NCI-H345 (cell line): ENCODE measurements at regions not wholly inside any gene's neighbourhood (a gene's known extent, or its start where the extent isn't known, plus 50 kb on each side); places are given as distances from the start of the nearest gene placed in this dataset.
"Not testable (repeated sequence)": the region's sequence is repeated elsewhere in the genome, so short reads cannot be mapped to it uniquely, and the experiment has no call there.

ENCODE experiments used
- DNase-seq: peaks from one replicate; lab custom pipeline; 2025; lab: John Stamatoyannopoulos, UW

DNA sequence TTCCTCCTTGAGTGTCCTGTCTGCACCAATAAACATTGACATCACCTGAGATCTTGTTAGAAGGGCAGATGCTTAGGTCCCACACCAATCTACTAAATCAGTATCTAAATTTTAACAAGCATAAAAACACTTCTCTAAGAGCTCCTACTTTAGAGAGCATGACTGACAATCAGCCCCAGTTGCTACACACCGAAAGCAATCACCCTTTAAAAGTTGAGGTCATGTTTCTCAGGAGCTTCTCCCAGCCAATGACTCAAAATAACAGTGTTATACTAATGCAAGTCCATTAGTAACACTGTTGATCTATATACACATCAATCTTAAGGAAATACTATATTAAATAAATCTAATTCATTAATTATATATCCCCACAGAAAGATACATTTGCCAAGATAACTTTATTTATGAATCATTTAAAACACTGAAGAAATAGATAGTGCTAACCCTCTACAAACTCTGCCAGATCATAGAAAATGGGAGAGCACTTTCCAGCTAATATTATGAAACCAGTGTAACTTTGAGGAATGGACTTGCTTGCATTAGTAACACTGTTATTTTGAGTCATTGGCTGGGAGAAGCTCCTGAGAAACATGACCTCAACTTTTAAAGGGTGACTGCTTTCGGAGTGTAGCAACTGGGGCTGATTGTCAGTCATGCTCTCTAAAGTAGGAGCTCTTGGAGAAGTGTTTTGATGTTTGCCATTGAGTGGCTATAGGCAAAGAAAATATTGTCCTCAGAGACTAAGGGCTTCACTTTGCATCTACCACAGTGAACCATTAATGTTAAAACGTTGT is 109.8 kb upstream of the HDX start:
- no peak for DNase-seq

DNA sequence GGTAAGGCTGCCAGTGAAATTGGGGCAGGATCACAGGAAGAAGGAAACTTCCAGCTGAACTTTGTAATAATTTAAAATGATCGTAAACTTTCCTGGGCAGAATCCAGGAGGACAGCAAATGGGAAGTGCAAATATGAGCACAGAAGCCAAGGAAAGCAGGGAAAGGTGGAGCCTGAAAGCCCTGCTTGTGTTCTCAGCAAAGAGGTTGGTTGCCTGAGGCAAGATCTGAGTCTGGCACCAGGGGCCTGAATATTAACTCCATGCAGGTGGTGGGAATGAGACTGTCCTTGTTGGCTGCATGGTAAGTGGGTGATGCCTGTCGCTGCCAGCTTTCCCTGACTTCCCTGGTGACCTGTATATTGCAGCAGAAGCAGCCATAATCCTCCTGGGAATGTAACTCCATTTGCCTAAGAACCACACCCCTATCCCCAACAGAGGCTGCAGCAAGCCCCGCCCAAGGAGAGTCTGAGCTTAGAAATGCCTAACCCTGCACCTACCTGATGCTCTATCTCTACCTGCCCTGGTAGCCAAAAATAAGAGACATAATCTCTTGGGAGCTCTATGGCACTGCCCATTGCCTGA is 132.0 kb upstream of the HDX start:
- no peak for DNase-seq

DNA sequence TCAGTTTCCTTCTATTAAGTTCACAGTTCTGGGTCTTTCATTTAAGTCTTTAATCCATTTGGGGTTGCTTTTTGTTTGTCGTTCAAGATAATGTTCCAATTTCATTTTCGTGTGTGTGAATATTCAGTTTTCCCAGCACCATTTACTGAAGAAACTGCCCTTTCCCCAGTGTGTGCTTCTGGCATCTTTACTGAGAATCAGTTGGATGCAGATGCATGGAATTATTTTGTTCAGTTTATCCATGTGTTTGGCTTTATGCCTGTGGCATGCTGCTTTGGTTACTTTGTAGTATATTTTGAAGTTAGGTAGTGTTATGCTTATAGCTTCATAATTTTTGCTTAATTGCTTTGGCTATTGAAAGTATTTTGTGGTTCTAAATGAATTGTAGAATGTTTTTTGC is 163.8 kb upstream of the HDX start:
- no peak for DNase-seq

DNA sequence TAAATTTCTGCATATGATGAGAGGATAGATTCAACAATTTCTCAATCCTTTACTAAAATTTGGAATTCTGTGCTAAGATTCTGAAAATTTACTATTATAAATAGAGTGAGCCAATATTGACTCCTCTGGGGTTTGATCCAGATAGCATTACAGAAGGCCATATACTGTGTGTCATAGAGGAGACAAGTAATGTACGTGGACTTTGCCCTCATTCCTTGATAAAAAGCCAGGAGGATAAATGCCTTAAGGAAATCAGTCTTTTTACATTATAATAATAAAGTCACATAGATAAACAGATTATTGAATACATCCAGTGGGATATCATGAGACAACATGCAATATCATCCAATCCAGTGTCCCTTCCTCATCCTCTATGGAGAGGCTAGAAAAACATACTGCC is 188.0 kb upstream of the HDX start:
- no peak for DNase-seq

DNA sequence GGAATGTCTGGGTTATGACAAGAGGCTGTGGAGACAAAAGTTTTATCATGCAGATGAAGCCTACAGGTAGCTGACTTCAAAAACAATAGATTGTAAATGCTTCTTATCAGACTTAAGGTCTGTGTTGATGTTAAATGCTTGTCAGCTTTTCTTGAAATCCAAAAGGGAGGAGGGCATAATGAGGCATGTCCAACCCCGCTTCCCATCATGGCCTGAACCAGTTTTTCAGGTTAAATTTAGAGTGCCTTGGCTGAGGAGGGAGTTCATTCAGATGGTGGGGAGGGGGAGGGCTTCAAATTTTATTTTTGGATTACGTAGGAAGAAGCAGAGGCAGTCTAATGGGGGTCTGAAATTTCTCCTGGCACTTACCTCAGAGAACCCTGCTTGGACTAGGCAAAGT is 207.7 kb upstream of the HDX start:
- DNase-seq, result no peak

DNA sequence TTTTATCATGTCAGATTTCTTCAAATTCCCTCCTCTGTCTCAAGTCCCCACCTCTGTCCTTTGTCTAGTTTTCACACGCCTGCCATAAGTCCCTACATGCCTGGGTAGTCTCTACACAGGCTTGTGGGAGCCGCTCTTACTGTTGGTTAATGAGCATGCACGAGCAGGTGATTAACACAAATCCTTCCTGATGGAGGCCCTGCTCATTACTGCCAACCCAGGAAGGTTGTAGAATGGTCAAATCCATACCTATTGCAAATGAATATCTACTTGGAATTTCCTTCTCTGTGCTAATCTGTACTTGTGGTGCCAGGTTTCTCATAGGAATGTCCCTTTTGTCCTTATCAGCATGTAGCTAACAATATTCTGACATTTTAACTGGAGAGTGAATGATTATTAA is 208.4 kb upstream of the HDX start:
- DNase-seq, result no peak

DNA sequence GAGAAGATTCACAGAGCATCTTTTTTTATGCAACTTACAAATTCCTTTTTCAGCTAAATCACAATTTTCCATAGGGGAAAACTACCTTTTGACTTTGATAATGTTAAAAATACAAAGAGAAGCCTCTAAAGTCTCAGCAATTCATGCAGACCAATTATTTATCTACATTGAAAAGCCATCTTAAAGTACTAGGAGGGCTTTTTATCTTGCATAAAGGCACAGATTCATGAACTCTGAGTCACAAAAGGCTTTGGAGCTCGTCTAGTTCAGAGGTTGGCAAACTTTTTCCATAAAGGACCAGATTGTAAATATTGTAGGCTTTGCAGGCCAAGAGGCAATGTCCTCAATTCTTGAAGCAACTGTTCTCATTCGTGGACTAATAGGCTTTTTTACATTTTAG is 210.4 kb upstream of the HDX start:
- no peak for DNase-seq

DNA sequence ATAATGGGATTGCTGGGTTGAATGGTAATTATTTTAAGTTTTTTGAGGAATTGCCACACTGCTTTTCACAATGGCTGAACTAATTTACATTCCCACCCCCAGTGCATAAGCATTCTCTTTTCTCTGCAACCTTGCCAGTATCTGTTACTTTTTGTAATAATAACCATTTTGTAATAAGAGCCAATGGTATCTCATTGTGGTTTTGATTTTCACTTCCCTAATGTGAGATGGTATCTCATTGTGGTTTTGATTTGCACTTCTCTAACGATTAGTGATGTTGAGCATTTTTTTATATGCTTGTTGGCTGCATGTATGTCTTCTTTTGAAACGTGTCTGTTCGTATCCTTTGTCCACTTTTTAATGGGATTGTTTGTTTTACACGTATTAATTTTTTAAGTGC is 213.1 kb upstream of the HDX start:
- no peak for DNase-seq

DNA sequence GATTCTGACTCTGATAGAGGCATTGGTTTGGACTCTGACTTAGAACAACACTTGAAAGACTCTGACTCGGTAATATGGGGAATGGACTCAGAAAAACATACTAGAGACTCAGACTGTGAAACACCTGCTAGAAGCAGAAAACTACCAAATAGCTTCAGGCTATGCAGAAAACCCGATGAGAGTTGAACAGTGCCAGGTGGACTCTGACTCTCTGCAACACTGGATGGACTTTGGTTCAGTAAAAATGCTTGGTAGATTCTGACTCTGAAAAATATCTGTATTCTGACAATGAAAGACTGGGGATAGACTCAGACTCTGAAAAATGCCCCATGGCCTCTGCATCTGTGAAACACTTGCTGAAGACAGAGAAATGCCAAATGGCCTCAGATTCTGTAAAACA is 215.1 kb upstream of the HDX start:
- no peak for DNase-seq

DNA sequence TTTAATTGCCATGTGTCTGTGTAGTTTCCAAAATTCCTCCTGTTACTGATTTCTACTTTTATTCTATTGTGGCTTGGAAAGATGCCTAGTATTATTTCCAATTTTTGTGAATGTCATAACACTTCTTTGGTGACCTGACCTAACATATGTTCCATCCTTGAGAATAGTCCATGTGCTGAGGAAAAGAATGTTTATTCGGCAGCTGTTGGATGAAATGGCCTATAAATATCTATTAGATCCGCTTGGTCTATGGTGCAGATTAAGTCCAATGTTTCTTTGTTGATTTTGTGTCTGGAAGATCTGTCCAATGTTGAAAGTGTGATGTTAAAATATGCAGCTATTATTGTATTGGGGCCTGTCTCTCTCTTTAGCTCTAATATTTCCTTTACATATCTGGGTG is 219.2 kb upstream of the HDX start:
- no peak for DNase-seq

DNA sequence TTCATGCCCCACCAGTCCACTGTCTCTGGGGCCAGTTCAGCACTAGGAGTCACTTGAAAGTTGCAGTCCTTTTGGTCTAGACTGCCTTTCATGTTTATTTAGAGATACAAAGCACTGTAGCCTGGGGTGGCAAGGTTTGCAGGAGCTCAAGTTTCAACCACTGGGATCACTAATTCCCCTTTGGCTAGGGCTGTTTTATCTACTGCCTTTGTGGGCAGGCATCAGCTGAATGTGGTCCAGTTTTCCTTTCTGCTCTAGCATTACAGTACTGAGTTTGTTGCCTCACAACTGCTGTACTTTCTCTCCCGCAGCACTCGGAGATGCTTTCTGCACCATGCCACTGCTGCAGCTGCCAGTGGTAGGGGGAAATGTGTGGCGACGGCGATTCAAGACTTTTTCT is 222.3 kb upstream of the HDX start:
- no peak for DNase-seq

DNA sequence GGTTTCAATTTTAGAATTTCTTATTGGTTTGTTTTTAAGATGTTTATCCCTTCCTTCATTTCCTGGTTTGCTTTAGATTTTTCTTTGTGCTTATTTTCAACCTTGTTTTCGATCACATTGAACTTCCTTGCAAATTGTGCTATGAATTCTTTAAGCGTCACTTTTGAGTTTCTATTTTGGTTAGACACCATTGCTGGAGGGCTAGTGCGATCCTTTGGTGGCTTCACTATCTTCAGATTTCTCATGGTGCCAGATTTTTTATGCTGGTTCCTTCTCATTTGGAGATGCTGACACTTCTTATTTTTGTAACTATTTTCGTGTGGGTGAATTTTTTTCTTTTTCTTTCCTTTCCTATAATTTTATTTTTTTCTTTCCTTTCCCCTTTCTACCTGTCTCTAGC is 227.2 kb upstream of the HDX start:
- no peak for DNase-seq

DNA sequence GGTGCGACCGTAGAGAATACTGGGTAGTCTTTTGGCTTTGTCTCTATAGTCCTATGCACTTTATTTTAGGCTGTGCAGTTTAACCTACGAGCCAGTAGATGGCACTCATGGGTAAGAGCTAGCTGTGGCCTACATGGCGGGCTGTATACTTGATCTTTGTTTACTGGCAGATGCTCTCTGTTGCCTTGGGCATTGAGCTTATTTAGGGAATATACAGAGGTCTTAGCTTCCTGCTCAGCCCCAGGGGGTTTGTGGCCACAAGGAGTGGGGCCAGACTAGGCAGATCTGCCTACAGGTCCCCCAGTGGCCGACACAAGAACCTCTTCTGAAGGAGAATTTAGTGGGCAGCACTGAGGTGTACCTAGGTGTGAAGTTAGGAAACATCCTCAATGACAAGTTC is 227.6 kb upstream of the HDX start:
- peak; percentile 8 for DNase-seq

DNA sequence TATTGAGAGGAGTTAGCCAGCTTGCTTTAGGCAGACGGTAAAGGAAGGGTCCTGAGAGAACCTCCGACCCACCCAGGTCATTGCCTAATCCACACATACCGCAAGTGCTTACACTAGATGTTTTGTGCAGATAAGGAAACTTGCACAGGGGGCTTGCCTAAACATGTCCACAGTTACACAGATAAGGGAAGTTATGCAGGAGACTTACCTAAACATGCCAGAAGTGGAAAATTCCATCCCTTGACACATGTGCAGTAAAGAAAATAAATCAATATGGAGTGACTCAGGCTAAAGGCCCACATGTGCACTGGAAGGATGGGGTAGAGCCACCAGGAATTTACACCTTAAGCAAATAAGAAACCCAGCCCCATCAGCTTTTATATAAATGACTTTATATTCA is 232.8 kb upstream of the HDX start:
- no peak for DNase-seq

DNA sequence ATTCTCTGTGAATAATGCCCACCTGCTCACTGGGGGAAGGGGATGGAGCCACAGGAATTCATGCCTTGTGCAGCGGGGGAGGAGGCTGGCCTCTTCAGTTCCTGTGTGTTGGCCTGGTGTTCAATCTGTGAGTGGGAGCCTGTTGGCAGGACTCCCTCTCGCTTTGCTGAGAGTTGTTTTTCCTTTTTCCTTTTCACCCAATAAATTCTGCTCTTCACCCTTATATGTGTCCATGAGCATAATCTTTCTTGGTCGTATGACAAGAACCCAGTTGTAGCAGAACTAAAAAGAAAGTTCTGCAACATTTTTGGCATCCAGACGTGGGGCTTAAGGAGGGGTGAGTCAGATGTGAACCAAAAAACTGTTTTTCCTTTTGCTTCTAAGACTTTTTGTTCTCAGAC is 235.2 kb upstream of the HDX start:
- no peak for DNase-seq

DNA sequence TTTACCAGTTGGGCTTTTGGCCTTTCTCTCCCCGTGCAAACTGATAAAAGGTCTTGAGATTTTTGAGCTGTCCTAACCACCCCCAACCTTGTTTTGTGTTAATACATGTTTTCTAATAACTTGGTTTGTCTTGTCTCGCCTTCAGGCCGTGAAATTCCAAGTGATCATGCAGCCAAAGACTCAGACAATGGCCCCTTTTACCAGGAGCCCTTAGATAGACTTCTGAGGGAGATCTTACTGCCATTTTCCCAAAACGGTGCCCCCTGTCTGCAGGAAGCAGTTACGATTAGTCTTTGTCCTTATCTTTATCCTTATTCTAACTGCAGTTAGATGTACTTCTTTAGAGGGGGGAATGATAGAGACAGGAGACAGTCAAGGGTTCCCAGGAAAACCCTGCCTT is 245.3 kb upstream of the HDX start:
- DNase-seq, result no peak

DNA sequence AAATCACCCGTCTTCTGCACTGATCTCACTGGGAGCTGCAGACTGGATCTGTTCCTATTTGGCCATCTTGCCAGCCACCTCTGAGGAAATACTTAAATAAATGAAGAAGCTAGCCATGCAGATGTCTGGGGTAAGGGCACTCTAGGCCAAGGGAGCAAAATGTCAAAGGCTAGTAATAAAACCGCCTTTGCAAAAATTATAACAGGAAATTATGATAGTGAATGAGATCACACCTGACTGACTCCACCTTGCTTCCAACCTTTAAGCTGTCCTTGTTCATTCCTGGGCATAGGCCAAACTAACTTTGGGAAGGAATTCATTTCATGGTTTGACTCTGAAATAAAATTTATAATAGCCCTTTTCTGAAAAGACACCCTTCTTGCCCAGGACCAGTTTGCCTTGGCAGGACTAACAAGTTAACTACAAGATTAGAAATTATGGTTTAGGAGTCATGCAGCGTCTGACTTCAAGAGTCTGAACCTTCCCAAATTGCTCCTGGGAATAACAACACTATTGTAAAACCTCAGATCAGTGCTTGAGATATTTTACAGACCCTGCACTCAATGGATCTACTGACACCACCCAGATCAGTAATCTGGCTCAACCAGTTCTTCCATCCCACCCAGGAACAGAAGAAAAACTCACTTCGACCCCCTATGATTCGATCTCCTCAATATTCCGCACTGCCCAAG is 246.9 kb upstream of the HDX start:
- DNase-seq, result no peak

DNA sequence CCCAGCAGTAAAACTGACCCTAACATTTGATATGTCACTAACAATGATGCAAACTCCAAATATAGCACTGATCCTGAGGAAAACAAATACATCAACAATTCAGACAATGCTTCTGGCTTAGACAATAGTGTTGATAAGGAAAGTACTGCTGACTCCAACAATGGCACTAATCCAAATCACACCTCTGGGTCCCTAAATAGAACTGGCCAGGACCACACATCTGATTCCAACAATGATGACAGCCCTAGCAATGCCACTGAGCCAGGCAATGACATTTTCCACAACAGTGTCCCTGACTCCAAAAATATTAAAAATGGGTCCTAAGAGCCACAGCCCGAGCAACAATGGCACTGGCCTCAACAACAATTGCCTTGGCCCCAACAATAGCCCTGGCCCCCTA is 243.1 kb upstream of the APOOL start:
- DNase-seq, result no peak

DNA sequence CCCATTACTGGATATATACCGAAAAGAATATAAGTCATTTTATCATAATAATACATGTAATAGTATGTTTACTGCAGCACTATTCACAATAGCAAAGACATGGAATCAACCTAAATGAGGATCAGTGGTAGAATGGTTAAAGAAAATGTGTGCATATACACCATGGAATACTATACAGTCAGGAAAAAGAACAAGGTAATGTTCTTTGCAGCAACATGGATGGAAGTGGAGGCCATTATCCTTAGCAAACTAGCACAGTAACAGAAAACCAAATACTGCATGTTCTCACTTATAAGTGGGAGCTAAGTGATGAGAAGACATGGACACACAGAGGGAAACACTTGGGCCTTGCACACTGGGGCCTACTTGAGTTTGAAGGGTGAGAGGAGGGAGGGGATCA is 207.4 kb upstream of the APOOL start:
- no peak for DNase-seq

DNA sequence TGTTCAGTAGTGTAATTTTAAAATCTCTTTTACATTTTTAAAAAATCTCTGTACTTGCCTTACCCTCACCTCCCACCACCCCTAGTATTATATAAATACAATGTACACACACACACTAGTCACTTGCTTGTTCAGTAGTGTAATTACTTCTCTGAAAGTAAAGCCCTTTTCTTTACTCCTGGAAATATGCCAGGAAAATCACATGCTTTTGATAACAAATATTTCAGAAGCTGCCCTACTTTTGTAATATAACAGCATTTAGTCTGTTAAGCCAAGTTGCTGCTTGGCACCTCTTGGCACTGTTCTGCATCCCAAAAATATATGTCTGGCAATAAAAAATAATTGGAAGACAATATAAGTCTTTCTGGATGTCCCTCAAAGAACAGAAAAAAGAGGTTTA is 172.8 kb upstream of the APOOL start:
- DNase-seq, result no peak

DNA sequence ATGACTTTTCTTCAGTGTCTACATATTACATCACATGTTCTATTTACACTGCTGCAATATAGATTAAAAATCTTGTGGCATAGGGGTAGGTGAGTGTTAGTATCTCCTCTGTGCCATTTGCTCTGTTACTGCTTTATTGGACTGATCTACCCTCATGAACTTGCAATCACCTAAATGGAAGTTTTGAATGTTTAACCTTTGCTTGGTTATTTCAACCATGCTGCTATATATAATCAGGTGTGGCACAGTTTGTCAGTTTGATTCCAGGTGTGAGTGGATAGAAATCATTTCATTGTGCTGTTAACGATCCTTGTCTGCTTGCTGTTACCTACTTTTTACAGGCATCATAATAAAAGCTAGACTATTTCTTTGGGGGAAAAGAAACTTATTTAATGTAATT is 157.1 kb upstream of the APOOL start:
- DNase-seq, result not testable (repeated sequence)

DNA sequence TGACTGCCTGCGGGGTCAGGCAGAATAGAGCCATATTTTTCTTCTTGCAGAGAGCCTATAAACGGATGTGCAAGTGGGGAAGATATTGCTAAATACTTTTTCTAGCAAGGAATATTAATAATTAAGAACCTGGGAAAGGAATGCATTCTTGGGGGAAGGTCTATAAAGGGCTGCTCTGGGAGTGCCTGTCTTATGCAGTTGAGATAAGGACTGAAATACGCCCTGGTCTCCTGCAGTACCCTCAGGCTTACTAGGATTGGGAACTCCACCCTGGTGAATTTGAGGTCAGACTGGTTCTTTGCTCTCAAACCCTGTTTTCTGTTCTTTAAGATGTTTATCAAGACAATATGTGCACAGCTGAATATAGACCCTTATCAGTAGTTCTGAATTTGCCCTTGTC is 152.5 kb upstream of the APOOL start:
- DNase-seq, result not testable (repeated sequence)

DNA sequence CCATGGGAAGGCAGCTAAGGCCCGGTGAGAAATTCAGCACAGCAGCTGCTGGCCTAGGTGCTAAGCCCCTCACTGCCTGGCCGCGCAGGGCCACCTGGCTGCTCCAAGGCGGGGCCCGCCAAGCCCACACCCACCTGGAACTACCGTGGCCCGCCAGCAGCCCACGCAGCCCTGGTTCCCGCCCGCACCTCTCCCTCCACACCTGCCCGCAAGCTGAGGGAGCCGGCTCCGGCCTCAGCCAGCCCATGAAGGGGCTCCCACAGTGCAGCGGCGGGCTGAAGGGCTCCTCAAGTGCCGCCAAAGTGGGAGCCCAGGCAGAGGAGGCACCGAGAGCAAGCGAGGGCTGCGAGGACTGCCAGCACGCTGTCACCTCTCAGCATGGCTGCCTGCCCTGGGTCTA is 146.9 kb upstream of the APOOL start:
- DNase-seq, result not testable (repeated sequence)

DNA sequence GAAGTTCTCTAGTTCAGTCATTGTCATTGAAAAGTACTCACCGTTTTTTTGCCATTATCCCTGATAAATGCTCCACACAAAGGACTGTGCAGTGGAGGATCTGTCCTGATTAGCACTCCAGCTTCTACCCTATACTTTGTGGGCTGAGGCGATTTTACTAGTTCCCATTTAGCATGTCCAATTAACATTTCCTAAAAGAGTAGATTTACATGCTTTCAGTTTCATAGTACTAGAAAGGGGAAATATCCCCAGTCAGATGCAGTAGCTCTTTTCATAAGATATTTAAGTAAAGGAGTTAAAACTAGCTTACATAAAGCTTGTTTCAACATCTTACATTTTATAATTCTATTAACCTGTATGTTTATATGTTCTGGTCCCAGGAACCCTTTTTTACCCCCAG is 144.9 kb upstream of the APOOL start:
- DNase-seq, result not testable (repeated sequence)
